ENCODE measurements at regions not wholly inside any gene's neighbourhood (a gene's known extent, or its start where the extent isn't known, plus 50 kb on each side); places are given as distances from the start of the nearest gene placed in this dataset.

GRCh38 chr2:149972066-149972465 is 384.5 kb upstream of the MMADHC start:
- TF ChIP-seq CTCF (conservative IDR thresholded peaks at IDR 0.05) (no peak), ZFX (IDR thresholded peaks at IDR 0.05) (no peak)

Measured in C4-2B (cell line).